ENCODE measurements at regions not wholly inside any gene's neighbourhood (a gene's known extent, or its start where the extent isn't known, plus 50 kb on each side); places are given as distances from the start of the nearest gene placed in this dataset.

- no peak for TF ChIP-seq CTCF (IDR thresholded peaks at IDR 0.05; ENCODE audit: extremely low read depth, low read depth, low read length)
- Histone ChIP-seq H4K20me1 (ENCODE audit: insufficient read depth, low read length) (no peaks in the 10 kb centered on the region), H3K27ac (ENCODE audit: low read depth, low read length) (no peak overlapping the region), H3K9me3 (ENCODE audit: low read depth, low read length) (no peaks in the 10 kb centered on the region), H2AFZ (ENCODE audit: low read length) (no peak overlapping the region), H3K4me1 (ENCODE audit: insufficient read depth, low read length) (no peaks in the 10 kb centered on the region), H3K27me3 (ENCODE audit: insufficient read depth, low read length) (no peaks in the 10 kb centered on the region), H3K4me2 (ENCODE audit: insufficient read depth, low read length) (no peak overlapping the region), H3K79me2 (ENCODE audit: insufficient read depth, low read length) (no peaks in the 10 kb centered on the region), H3K36me3 (ENCODE audit: insufficient read depth, low read length) (no peaks in the 10 kb centered on the region), H3K4me3 (ENCODE audit: insufficient read depth, low read length) (no peak overlapping the region)
- no peak for DNase-seq (ENCODE audit: insufficient read length, low spot score, missing footprints)
Observed at GRCh38 chr12:92492291-92492690, 210.5 kb upstream of the PLEKHG7 start.

GRCh38 chr12:92489781-92490180, 213.0 kb upstream of the PLEKHG7 start:
- Histone ChIP-seq H4K20me1 (ENCODE audit: insufficient read depth, low read length) (no peaks in the 10 kb centered on the region), H2AFZ (ENCODE audit: low read length) (no peak overlapping the region), H3K27me3 (ENCODE audit: insufficient read depth, low read length) (no peaks in the 10 kb centered on the region), H3K4me1 (ENCODE audit: insufficient read depth, low read length) (no peaks in the 10 kb centered on the region), H3K4me2 (ENCODE audit: insufficient read depth, low read length) (no peak overlapping the region), H3K4me3 (ENCODE audit: insufficient read depth, low read length) (no peak overlapping the region), H3K27ac (ENCODE audit: low read depth, low read length) (no peak overlapping the region), H3K36me3 (ENCODE audit: insufficient read depth, low read length) (no peaks in the 10 kb centered on the region), H3K9me3 (ENCODE audit: low read depth, low read length) (no peaks in the 10 kb centered on the region), H3K79me2 (ENCODE audit: insufficient read depth, low read length) (no peaks in the 10 kb centered on the region)
- TF ChIP-seq CTCF (IDR thresholded peaks at IDR 0.05; ENCODE audit: extremely low read depth, low read depth, low read length) = no peak
- DNase-seq (ENCODE audit: insufficient read length, low spot score, missing footprints) = no peak

- Histone ChIP-seq H3K36me3 (ENCODE audit: insufficient read depth, low read length) (no peaks in the 10 kb centered on the region), H2AFZ (ENCODE audit: low read length) (no peak overlapping the region), H3K79me2 (ENCODE audit: insufficient read depth, low read length) (no peaks in the 10 kb centered on the region), H3K4me1 (ENCODE audit: insufficient read depth, low read length) (no peaks in the 10 kb centered on the region), H3K27me3 (ENCODE audit: insufficient read depth, low read length) (no peaks in the 10 kb centered on the region), H3K4me2 (ENCODE audit: insufficient read depth, low read length) (no peak overlapping the region), H3K4me3 (ENCODE audit: insufficient read depth, low read length) (no peak overlapping the region), H3K9me3 (ENCODE audit: low read depth, low read length) (no peaks in the 10 kb centered on the region), H4K20me1 (ENCODE audit: insufficient read depth, low read length) (no peaks in the 10 kb centered on the region), H3K27ac (ENCODE audit: low read depth, low read length) (no peak overlapping the region)
- no peak for TF ChIP-seq CTCF (IDR thresholded peaks at IDR 0.05; ENCODE audit: extremely low read depth, low read depth, low read length)
- no peak for DNase-seq (ENCODE audit: insufficient read length, low spot score, missing footprints)
Observed at GRCh38 chr12:92488735-92489134, 214.1 kb upstream of the PLEKHG7 start.

GRCh38 chr12:92487138-92487485, 215.7 kb upstream of the PLEKHG7 start:
- TF ChIP-seq CTCF (IDR thresholded peaks at IDR 0.05; ENCODE audit: extremely low read depth, low read depth, low read length) = no peak
- no peaks in the 10 kb centered on the region for H3K9me3 ChIP-seq (ENCODE audit: low read depth, low read length)
- H3K27ac ChIP-seq (ENCODE audit: low read depth, low read length) = no peak overlapping the region
- H3K4me2 ChIP-seq (ENCODE audit: insufficient read depth, low read length) = no peak overlapping the region
- no peak overlapping the region for H3K4me3 ChIP-seq (ENCODE audit: insufficient read depth, low read length)
- no peak for DNase-seq (ENCODE audit: insufficient read length, low spot score, missing footprints)
- H4K20me1 ChIP-seq (ENCODE audit: insufficient read depth, low read length) = no peaks in the 10 kb centered on the region
- no peaks in the 10 kb centered on the region for H3K27me3 ChIP-seq (ENCODE audit: insufficient read depth, low read length)
- no peaks in the 10 kb centered on the region for H3K36me3 ChIP-seq (ENCODE audit: insufficient read depth, low read length)
- no peaks in the 10 kb centered on the region for H3K79me2 ChIP-seq (ENCODE audit: insufficient read depth, low read length)
- no peaks in the 10 kb centered on the region for H3K4me1 ChIP-seq (ENCODE audit: insufficient read depth, low read length)
- no peak overlapping the region for H2AFZ ChIP-seq (ENCODE audit: low read length)

All from osteoblast (primary cell).